ENCODE measurements at regions not wholly inside any gene's neighbourhood (a gene's known extent, or its start where the extent isn't known, plus 50 kb on each side); places are given as distances from the start of the nearest gene placed in this dataset.

DNA sequence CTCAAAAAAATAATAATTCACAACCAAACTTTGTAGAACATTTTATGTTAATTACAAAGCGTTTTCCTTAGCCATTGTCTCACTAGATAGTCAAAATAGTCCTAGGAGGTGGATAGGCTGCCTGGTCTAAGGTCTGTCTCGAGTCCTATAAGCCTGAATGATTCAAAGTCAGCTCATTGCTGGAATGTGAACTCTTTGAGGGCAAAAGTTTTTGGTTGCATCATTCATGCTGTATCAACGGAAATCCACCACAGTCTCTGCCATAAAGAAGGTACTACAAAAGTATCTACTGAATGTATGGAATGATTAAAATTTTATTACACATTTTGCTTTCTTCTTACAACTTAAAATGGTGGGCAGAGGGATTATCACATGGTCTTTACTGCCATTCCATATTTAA lies 387.3 kb upstream of the RARB start:
- no peak for DNase-seq

DNA sequence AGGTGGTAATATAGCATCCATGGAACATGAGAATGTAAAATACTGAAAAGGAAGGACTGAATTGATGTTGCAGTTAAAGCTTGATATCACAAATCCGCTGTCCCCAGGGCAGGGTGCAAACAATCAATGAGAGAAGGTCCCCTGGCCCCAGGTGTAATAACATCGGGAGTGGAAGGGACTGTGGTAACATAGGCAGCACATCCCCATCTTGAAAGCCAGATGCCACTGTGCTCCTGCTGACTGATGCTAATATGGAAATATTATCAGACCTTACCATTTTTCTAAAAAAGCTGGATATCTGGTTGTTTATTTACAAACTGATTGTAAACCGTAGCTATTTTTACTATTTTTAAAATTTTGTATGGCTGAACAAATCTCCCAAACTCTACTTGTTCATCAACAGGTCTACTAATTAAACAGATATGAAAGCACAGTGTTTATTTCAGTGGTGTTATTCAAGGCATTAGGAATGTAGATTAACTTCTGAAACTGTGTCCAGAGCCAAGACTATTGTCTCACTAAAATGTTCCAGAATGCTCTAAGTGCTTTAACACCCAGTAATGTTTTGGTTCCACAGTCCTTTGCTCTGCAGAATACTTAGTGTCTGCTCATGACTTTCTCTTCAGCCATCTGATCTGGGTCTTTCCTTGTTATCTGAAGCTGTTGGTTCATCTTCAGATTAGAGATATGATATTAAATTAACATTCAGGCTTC lies 386.0 kb upstream of the RARB start:
- DNase-seq, result no peak

DNA sequence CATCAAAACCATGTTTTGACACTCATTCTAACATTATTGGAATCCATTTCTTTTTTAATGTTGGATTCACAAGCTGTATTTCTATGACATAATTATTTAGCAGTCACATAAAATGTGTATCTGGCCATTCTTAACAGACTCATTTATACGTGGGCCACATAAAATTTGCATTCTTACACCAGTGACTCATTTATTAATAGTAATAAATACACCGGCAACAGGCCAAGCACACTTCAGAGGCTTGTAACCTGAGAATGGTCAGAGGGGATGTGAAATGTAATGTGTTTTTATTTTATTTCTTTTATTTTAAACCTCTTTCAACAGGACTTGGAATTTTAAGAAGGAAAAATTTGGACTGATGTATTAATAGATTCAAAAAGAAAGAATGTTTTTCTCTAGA lies 384.9 kb upstream of the RARB start:
- DNase-seq, result no peak

DNA sequence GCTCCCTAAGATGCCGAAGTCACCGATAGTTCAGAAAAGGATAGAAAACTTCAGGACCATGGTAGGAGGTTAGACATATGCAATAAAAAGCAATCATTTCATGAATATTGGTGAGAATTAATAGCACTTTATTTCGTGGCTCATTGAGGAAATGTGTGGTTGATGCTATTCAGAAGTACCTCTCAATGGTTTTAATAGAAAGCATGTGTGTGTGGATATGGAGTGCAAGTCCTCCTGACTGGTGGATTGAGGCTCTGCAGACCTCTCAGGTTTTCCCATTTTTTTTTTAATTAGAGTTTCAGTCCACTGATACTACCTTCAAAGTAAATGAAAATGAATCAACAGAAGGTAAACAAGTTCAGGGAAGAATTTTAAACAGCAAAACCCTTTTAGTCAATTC lies 384.3 kb upstream of the RARB start:
- DNase-seq, result no peak

DNA sequence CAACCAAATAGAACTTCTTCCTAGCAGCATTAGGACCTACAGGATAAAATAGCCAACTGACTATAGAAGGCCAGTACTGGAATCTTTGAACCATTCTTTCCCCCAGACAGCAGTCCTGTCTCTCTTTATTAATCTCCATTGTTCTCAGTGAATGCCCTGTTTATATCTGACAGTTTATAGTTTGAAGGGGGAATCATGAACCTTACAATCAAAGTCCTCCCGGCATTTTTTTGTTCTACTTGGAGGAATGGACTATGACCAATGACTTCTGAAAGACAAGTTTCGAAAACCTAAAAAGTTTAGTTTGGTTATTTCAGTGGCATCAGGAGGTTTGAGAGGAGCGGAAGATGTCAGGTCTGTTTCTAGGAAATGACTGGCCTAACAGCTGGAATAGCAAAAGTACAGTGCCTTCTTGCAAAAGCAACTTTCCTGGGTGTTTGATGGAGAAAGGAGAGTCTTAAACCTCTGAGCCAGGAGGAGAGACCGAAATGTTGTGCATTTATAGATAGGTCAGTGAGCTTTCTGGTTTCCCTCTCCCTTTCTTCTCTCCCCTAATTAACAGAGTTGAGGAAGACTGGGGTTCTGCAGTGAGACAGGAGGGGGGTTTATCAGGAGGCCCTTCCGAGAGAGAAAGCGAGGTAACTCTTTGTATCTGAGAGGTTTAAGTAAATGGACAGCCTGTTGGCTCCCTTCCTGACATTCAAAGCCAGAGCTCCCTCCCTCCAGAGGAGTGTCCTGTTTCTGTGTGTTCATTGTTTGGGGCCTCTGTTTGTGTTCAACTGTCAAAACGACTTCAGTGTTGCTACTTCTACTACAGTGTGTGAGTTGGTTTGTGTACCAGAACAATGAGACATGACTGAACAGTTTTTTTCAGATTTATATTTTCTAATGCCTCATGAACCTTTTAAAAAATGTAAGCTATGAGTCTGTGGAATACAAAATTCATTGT lies 383.0 kb upstream of the RARB start:
- DNase-seq, result peak in 19 of 51 donors; percentile 1 to 69 (median 21)

DNA sequence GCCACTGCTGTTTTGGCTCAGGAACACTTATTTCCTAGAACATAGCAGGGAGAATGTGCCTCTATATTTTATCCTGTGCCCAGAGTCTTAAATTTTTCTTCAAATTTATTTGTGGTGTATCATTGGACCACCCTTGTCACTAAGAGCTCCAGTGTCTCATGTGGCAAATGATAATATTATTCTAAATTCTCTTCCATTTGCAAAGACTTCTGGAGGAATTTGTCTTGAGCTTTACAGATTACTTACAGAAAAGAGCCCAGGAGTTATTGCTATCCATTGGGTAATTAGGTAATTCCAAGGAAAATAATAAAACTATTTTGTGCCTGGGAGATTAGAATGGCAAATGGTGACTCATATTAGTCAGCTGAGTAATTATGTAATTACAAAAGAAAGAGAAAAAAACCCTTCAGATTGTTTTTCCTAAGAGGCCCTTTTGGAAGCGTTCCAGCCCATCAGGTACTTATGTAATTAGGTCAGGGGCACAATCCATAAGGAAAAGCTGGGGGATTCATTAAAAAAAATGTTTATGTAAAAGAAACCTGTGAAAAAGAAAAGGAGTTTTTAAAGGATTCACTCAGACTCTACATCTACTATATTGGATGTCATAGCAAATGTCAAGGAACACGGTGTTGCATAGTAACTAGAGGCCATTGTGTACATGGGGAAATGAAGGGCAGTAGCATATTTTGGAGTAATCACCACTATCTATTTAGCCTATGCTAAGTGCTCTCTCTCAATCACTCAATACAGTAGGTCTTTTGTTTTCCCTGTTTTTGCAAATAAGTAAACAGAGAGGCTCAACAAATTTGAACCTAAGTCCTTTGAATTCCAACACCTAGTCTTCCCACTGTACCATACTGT lies 380.9 kb upstream of the RARB start:
- DNase-seq, result peak in 1 of 51 donors; percentile 0

DNA sequence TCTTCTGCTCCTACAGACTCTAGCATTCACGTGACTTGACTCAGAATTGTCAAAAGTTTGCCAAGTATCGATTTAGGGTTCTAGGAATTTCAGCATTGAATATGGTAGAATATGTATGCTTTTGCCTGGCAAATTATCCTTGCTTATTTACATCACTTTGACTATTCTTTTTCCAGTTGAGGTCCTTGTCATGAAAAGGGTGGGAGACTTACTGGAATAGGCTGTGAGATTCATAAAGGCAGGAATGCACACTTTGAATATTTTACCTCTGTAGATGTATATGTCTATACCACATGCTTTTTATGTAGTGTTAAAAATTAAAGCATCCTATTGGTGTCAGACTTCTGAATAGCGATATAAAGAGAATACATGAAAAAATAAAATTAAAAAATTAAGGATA lies 378.8 kb upstream of the RARB start:
- no peak for DNase-seq

DNA sequence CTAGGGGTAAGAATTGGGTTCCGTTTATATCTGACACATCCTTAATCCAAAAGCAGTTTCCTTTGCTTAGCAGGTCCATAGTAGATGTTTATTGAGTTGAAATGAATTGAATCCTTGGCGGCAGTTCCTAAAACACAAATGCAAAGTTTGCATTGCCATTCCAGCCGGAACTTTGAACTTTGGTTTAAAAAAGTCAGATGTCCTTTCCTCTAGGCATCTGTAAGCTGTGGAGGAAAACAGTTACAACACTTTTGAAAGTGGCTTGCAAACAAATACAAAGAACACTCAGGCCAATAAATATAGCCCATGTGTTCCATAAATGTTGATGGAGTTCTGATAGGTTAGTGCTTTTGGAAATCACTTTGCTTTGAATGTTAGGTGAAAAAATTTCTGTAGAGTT lies 374.7 kb upstream of the RARB start:
- DNase-seq, result no peak

DNA sequence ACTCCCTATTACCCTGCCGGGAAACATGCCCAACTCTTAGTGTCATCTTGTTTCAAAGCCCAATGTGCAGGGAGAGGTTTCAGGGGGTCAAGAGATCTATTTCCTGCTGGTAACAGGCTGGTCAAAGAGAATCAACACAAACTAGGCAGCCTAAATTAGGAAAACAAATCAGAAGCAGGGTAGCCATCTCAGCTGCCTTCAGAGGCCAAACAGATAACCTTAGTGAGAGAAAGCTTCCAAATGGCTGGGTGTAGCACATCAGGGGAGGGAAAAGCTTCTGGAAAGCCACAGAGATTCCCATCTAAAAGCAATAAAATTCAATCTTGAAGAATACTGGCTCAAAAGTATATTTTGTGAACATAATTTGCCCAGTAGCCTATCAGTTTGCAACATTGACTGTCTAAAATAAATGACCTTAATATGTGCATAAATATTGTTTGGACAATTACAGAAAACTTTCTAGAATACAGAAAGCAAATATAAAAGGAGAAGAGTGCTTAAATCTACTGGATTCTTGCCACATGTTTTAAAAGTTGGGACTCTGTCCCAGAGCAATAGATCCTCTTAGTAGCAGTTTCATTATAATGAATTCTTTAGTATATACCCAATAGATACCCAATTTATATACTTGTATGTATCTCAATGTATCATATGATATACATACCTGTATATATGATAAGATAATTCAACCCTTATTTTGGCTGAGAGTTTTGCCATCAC lies 371.9 kb upstream of the RARB start:
- no peak for DNase-seq

DNA sequence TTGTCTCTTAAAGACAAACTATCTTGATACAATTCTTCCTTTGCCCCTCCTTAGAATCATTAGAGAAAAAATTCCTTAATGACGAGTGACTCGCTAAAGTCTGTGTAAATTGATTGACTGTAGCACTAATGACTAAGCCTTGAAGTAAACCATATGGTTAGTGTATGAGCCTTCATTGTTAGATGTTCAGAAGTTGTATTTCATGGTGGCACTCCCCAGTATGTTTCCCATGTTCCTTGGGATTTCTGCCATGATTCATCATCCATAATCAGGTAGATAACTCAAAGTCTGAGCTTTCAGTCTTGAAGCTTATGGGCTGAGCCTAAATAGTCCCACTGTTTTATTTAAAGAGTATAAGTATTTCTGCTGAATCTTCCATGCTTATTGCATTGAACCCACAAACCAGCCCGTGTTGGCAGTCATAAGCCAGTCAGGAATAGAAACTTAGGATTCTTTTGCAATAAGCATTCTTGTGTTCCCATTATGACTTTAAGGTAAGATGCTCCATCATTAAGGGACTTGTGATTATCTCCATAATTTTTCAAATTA lies 371.2 kb upstream of the RARB start:
- no peak for DNase-seq

DNA sequence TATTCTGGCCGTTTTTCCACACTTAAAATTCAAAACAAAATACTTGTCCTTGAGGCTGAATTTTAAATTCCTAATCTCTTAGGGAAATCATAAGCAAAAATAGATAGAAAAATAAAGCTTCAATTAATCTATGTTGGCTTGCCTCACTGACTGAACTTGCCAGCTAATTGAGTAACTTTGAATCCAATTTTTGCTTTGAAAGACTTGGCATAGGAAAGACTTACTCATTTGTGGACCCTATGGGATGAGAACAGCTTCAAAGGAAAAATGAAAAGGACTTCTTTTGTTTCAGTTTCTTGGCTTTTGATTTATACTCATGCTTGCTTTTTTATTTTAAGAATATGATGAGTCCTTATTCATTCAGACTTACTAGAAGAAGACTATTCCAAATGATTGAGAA lies 370.7 kb upstream of the RARB start:
- no peak for DNase-seq

DNA sequence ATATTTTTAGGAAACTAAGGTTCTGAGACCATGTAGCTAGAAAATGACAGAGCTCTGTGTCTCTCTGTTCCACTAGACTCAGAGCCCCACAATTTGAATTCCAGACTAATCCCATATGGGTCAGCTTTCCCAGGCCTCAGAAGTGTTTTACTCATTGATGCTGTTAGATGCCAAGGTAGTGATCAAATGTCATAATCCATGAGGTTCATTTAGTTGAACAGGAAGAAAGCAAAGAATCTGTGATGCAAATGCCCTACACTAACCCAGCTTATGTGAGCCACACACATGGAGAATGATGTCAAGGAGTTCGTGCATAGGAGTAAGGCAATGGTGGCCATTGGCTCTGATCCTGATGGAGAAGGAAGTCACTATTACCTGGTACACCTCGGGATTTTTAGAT lies 363.4 kb upstream of the RARB start:
- DNase-seq, result no peak

DNA sequence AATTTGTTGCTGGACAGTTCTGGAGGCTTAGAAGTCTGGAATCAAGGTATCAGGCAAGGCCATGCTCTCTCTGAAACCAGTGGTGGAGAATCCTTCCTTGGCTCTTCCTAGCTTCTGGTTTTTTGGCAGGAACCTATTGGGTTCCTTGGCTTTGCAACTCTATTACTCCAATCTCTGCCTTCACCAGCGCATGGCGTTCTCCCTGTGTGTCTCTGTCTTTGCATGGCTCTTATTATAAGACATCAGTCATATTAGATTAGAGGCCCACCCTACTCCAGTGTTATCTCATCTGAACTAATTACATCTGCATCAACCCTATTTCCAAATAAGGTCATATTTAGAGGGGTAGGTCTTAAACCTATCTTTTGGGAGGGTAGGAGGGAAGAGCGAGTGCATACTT lies 358.1 kb upstream of the RARB start:
- no peak for DNase-seq

DNA sequence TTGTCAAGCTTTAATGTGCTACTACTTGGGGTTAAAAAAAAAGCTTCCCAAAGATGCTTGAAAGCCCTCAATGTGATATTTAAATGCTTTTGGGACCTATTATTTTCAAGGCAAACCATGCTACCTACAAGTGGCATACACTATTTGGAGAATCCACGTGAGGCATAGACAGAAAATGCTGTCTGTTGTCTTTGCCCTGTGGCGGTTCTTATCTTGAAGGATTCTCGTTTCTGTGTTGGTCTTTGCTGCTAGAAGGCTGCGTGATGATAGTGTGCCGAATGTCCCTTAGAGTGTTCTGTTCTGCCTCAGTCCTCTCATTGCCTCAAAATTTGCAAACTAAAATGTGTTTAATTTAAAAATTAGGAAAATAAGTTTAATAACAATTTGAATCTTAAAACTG lies 356.2 kb upstream of the RARB start:
- no peak for DNase-seq

DNA sequence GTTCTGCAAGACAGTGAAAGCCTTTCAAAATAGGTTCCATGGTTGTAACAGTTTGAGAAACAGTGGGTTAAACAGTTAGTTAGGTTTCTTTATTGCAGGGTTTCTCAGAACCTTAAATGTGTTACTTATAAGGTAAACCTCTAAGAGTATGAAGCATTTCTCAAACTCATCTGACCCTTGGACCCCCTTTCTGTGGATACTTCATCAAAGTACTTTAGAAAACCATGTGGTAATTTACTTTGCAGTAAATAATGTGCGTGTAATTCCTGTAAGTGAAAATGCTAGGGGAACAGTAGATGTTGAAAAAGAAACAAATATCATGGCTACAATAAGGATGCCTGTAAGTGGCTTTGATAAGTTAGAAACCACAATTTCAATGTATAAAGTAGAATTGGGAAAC lies 354.6 kb upstream of the RARB start:
- DNase-seq, result no peak

DNA sequence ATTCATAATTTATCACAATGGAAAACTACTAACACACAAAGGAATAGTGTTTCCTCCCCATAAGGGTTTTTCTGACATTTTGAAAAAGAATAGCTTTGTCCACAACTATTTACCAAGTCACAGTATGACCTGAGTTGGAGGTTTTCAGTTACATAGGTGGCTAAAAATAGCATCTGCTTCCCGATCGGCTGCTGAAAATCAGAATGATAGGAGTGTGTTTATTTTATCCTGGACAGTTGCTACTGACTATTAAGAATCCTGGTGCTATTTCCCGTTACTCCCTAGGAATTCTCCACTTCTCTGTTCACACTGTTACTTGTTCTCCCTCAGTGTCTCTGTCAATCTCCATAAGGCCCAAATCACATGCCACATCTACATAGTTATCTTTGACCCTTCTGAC lies 353.9 kb upstream of the RARB start:
- DNase-seq, result no peak

DNA sequence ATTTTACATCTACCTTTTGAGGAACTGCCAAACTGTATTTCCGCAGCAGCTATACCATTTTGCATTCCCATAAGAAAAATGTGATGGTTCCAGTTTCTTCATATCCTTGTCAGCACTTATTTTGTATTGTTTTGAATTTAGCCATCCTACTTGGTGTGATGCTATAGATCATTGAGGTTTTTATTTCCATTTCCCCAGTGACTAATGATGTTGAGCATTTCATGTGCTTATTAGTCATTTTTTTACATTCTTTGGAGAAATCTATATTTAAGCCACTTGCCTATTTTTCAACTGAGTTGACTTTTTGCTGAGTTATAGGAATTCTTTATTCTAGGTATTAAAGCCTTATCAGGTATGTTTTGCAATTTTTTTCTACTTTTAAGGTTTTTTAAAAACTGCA lies 347.6 kb upstream of the RARB start:
- DNase-seq, result no peak

DNA sequence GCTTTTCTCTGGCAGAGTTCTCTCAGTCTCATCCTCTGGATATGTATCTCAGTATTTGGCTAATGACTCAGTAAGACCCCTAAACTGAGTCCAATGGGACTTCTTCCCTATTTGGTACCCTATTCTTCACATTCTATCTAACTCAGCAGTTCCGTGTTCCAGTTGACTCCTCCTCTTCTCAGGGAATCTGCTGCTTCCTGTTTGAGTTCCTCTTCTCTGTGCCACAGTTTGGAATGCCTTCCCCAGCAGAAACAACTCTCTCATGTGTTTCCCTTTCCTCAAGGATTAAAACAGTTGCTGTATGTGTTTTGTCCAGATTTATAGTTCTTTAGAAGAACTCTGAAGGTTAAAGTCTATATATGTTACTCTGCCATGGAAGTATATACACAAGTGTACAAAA lies 344.0 kb upstream of the RARB start:
- no peak for DNase-seq

DNA sequence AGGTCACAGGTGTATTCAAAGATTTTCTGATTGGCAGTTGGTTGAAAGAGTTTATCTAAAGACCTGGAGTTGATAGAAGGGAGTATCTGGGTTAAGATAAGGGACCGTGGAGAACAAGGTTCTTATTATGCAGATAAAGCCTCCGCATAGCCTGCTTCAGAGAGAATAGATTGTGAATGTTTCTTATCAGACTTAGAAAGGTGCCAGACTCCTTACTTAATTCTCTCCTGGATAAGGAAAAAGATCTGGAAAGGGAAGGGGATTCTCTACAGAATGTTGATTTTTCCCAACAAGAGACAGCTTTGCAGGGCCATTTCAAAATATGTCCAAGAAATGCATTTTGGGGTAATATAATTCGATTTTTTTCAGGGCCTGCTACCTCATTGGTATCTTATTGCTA lies 341.3 kb upstream of the RARB start:
- DNase-seq, result no peak

DNA sequence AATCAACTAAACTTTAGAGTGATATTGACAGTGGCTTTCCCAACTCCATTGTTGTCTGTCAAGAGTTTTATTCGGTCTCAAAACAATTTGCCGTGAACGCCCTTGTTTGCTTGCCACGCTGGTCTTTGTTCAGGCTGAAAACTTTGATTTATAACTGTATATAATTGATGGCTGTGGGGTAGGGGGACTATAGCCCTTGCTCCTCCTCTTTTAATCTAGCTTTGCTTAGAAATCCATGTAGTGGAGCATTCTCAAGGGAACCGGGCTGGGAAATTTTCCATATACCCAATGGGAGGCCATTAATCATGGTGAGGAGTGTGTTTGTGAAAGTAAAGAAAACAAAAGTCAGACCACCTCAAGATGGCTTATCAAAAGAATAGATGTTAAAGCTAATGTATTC lies 339.8 kb upstream of the RARB start:
- no peak for DNase-seq
